B cell (primary cell): ENCODE measurements at regions not wholly inside any gene's neighbourhood (a gene's known extent, or its start where the extent isn't known, plus 50 kb on each side); places are given as distances from the start of the nearest gene placed in this dataset.

ENCODE experiments used
- ATAC-seq: fragments of 200-7000 bp; cut with Tn5 transposase; one replicate; pipeline ENCODE4 v1.10.0; 2021; ENCODE audit warnings: low read depth, mild to moderate bottlenecking, moderate number of reproducible peaks, moderate library complexity
- CTCF ChIA-PET: fragments of 350-600 bp; sonication (Branson Sonifier 250); formaldehyde crosslinking; loops from one replicate; lab custom pipeline; 2021; ENCODE audit warnings: antibody characterized with exemption, inconsistent platforms; lab: Charles Lee
- POLR2A ChIA-PET: fragments of 350-600 bp; sonication (Branson Sonifier 250); formaldehyde crosslinking; loops from one replicate; lab custom pipeline; 2021; ENCODE audit warnings: antibody characterized with exemption; lab: Charles Lee
- DNase-seq: peaks from one replicate; pipeline ENCODE4 v3.0.0; 2013
- H2AFZ ChIP-seq: 2 replicates; pipeline ENCODE4 v1.6.1; 2012; ENCODE audit warnings: mild to moderate bottlenecking, low read depth, low read length; ENCODE audit not compliant: insufficient read depth, poor library complexity, severe bottlenecking
- H3K27ac ChIP-seq, 2 donors: 1 replicate in 1 of 2; 2 replicates in 1 of 2; pipeline ENCODE4 v1.5.1; 2012 to 2013; ENCODE audit warnings: low read length in 2 of 2, mild to moderate bottlenecking in 2 of 2, moderate library complexity in 1 of 2
- H3K27me3 ChIP-seq, 4 experiments: fragments of 200-600 bp in 1 of 4; sonication (generic) in 1 of 4; replicated peaks in 1 of 4; 1 replicate in 2 of 4; 2 replicates in 2 of 4; pipeline versions ENCODE4 v1.6.1 to v1.7.0; 2013 to 2016; ENCODE audit warnings: low read length in 3 of 4, mild to moderate bottlenecking in 2 of 4, mixed read lengths in 1 of 4, moderate library complexity in 1 of 4; ENCODE audit not compliant: insufficient read depth in 4 of 4, control insufficient read depth in 3 of 4; ENCODE audit errors: control extremely low read depth in 1 of 4
- H3K36me3 ChIP-seq, 2 experiments: replicated peaks in 1 of 2; 1 replicate in 1 of 2; 2 replicates in 1 of 2; pipeline versions ENCODE4 v1.6.1 to v1.7.1; 2013; ENCODE audit warnings: low read length in 1 of 2; ENCODE audit not compliant: insufficient read depth in 2 of 2, control insufficient read depth in 1 of 2; ENCODE audit errors: control extremely low read depth in 1 of 2, extremely low read depth in 1 of 2
- H3K4me1 ChIP-seq, 2 donors: fragments of 200-600 bp in 1 of 2; sonication (generic) in 1 of 2; 1 replicate in 1 of 2; 2 replicates in 1 of 2; pipeline versions ENCODE4 v1.5.1 to v1.6.1; 2013 to 2017; ENCODE audit warnings: low read length in 2 of 2; ENCODE audit not compliant: control insufficient read depth in 2 of 2, insufficient read depth in 2 of 2
- H3K4me2 ChIP-seq: replicated peaks from 2 replicates; pipeline ENCODE3; 2012; ENCODE audit warnings: mild to moderate bottlenecking, low read depth, low read length; ENCODE audit not compliant: poor library complexity, severe bottlenecking
- H3K4me3 ChIP-seq, 5 experiments: fragments of 200-600 bp in 1 of 5; sonication (generic) in 1 of 5; 1 replicate in 3 of 5; 2 replicates in 2 of 5; pipeline versions ENCODE4 v1.5.1 to v1.7.0; 2011 to 2016; ENCODE audit warnings: low read length in 4 of 5, mild to moderate bottlenecking in 4 of 5, low read depth in 2 of 5, control low read depth in 1 of 5, moderate library complexity in 1 of 5; ENCODE audit not compliant: insufficient read depth in 1 of 5; ENCODE audit errors: control extremely low read depth in 1 of 5, extremely low read depth in 1 of 5
- H3K79me2 ChIP-seq: fragments of 200-600 bp; sonication (generic); one replicate; pipeline ENCODE4 v1.6.0; 2016; ENCODE audit warnings: low read length; ENCODE audit not compliant: control insufficient read depth, insufficient read depth
- H3K9ac ChIP-seq: fragments of 200-600 bp; sonication (generic); 2 replicates; pipeline ENCODE4 v1.6.1; 2017; ENCODE audit warnings: mild to moderate bottlenecking, low read length, moderate library complexity
- H3K9me3 ChIP-seq, 3 donors: one replicate each; pipeline versions ENCODE4 v1.6.1 to v1.7.1; 2013; ENCODE audit warnings: low read length in 2 of 3; ENCODE audit not compliant: control insufficient read depth in 2 of 3, insufficient read depth in 1 of 3; ENCODE audit errors: control extremely low read depth in 1 of 3
- H4K20me1 ChIP-seq: 2 replicates; pipeline ENCODE4 v1.6.0; 2012; ENCODE audit warnings: mild to moderate bottlenecking, low read length; ENCODE audit not compliant: insufficient read depth, control insufficient read depth, poor library complexity, severe bottlenecking
- H3K27ac Mint-ChIP-seq: one replicate; pipeline ENCODE4 v1.8.0; 2021; ENCODE audit warnings: mixed read lengths
- H3K27me3 Mint-ChIP-seq: one replicate; pipeline ENCODE4 v1.8.0; 2021; ENCODE audit warnings: mixed read lengths
- H3K4me1 Mint-ChIP-seq: one replicate; pipeline ENCODE4 v1.8.0; 2021; ENCODE audit warnings: mixed read lengths
- H3K4me3 Mint-ChIP-seq: one replicate; pipeline ENCODE4 v1.8.0; 2021; ENCODE audit warnings: mixed read lengths
- H3K9me3 Mint-ChIP-seq: one replicate; pipeline ENCODE4 v1.8.0; 2022; ENCODE audit warnings: mixed read lengths; ENCODE audit not compliant: insufficient read depth
- CTCF ChIP-seq: fragments of 200-600 bp; IDR thresholded peaks from one replicate; pipeline ENCODE4 v1.8.0; 2022; ENCODE audit warnings: antibody characterized with exemption, mild to moderate bottlenecking
- EZH2 ChIP-seq: IDR thresholded peaks from 2 replicates; pipeline ENCODE4 v1.6.1; 2012; ENCODE audit warnings: borderline replicate concordance, low read depth, mild to moderate bottlenecking, moderate library complexity, low read length; ENCODE audit not compliant: insufficient read depth, poor library complexity, severe bottlenecking
- WGBS: methylation state at CpG from one replicate; pipeline ENCODE4 v1.1.5; 2013; ENCODE audit warnings: missing lambda C conversion rate; ENCODE audit not compliant: insufficient coverage; 5-methylcytosine and 5-hydroxymethylcytosine counted together
- intact Hi-C: fragments of 100-400 bp; cut with micrococcal nuclease; formaldehyde crosslinking; loops from one replicate; pipeline ENCODE4 v1.10.0; 2022

- H3K36me3 ChIP-seq: no peaks in the 10 kb centered on the region
- intact Hi-C loops: no loop called here
- no peaks in the 10 kb centered on the region for H3K9me3 ChIP-seq
- WGBS: no CpG with 5 or more reads among the region's 3 CpGs
- DNase-seq: no peak
- no peak overlapping the region for H3K4me2 ChIP-seq
- no peak overlapping the region for H2AFZ ChIP-seq
- TF ChIP-seq EZH2 (no peak), CTCF (no peak)
- H3K9ac ChIP-seq: no peak overlapping the region
- ATAC-seq: no peak
- ChIA-PET CTCF (no interaction called here), POLR2A (no interaction called here)
- Mint-ChIP-seq H3K4me3 (no peak overlapping the region), H3K9me3 (no peaks in the 10 kb centered on the region), H3K27me3 (peaks cover 28% of the 10 kb centered on the region), H3K27ac (no peak overlapping the region), H3K4me1 (no peaks in the 10 kb centered on the region)
- H4K20me1 ChIP-seq: no peaks in the 10 kb centered on the region
- H3K27ac ChIP-seq: no peak overlapping the region
- H3K79me2 ChIP-seq: no peaks in the 10 kb centered on the region
- no peak overlapping the region for H3K4me3 ChIP-seq
- no peaks in the 10 kb centered on the region for H3K4me1 ChIP-seq
- no peaks in the 10 kb centered on the region for H3K27me3 ChIP-seq
Observed at GRCh38 chr10:118867768-118868167, 113.0 kb upstream of the CACUL1 start.

- 59% methylated on average over 3 of the region's 5 CpGs for WGBS
- no peaks in the 10 kb centered on the region for H3K9me3 Mint-ChIP-seq
- no peak overlapping the region for H3K27ac ChIP-seq
- no peaks in the 10 kb centered on the region for H3K4me1 ChIP-seq
- H3K4me1 Mint-ChIP-seq: no peaks in the 10 kb centered on the region
- H3K27me3 Mint-ChIP-seq: peaks cover 35% of the 10 kb centered on the region
- no peaks in the 10 kb centered on the region for H3K79me2 ChIP-seq
- intact Hi-C loops: no loop called here
- H3K27me3 ChIP-seq: no peaks in the 10 kb centered on the region
- H3K4me3 Mint-ChIP-seq: no peak overlapping the region
- ATAC-seq (no peak), DNase-seq (no peak)
- no peaks in the 10 kb centered on the region for H4K20me1 ChIP-seq
- H3K36me3 ChIP-seq: no peaks in the 10 kb centered on the region
- no peak overlapping the region for H2AFZ ChIP-seq
- TF ChIP-seq EZH2 (no peak), CTCF (no peak)
- POLR2A ChIA-PET: no interaction called here
- no peak overlapping the region for H3K4me3 ChIP-seq
- no peaks in the 10 kb centered on the region for H3K9me3 ChIP-seq
- no peak overlapping the region for H3K9ac ChIP-seq
- no peak overlapping the region for H3K4me2 ChIP-seq
- CTCF ChIA-PET: no interaction called here
- no peak overlapping the region for H3K27ac Mint-ChIP-seq
Observed at GRCh38 chr10:118868589-118868988, 113.8 kb upstream of the CACUL1 start.
